Loucy (cell line): ENCODE measurements at regions not wholly inside any gene's neighbourhood (a gene's known extent, or its start where the extent isn't known, plus 50 kb on each side); places are given as distances from the start of the nearest gene placed in this dataset.
"Not testable (repeated sequence)": the region's sequence is repeated elsewhere in the genome, so short reads cannot be mapped to it uniquely, and the experiment has no call there.

Experiments
- H2AFZ ChIP-seq: fragments of 200-600 bp; sonication (generic); 2 replicates; pipeline ENCODE4 v1.6.0; 2016; ENCODE audit warnings: antibody characterized with exemption, mild to moderate bottlenecking, low read length, moderate library complexity
- H3F3A ChIP-seq: fragments of 200-600 bp; 2 replicates; pipeline ENCODE4 v1.6.0; 2016; ENCODE audit warnings: antibody characterized with exemption, low read depth, mild to moderate bottlenecking
- H3K27me3 ChIP-seq: fragments of 200-600 bp; sonication (generic); 2 replicates; pipeline ENCODE4 v1.6.1; 2014; ENCODE audit warnings: low read length, mild to moderate bottlenecking; ENCODE audit not compliant: insufficient read depth, poor library complexity, severe bottlenecking
- H3K36me3 ChIP-seq: fragments of 200-600 bp; sonication (generic); 2 replicates; pipeline ENCODE4 v1.6.1; 2016; ENCODE audit warnings: low read length; ENCODE audit not compliant: insufficient read depth
- H3K4me1 ChIP-seq: fragments of 200-600 bp; sonication (generic); 2 replicates; pipeline ENCODE4 v1.5.1; 2014; ENCODE audit warnings: low read length, mild to moderate bottlenecking; ENCODE audit not compliant: insufficient read depth, poor library complexity, severe bottlenecking
- H3K4me2 ChIP-seq: fragments of 200-600 bp; sonication (generic); 2 replicates; pipeline ENCODE4 v1.6.0; 2014; ENCODE audit warnings: antibody characterized with exemption, low read length, low read depth, mild to moderate bottlenecking; ENCODE audit not compliant: poor library complexity, severe bottlenecking
- H3K4me3 ChIP-seq: fragments of 200-600 bp; sonication (generic); 2 replicates; pipeline ENCODE4 v1.5.1; 2014; ENCODE audit warnings: low read length, mild to moderate bottlenecking, mixed read lengths; ENCODE audit not compliant: poor library complexity, severe bottlenecking
- H3K79me2 ChIP-seq: fragments of 200-600 bp; sonication (generic); 2 replicates; pipeline ENCODE4 v1.6.1; 2014; ENCODE audit warnings: low read length; ENCODE audit not compliant: insufficient read depth
- H3K9ac ChIP-seq: fragments of 200-600 bp; sonication (generic); 2 replicates; pipeline ENCODE4 v1.6.0; 2014; ENCODE audit warnings: mild to moderate bottlenecking, low read depth, low read length, moderate library complexity; ENCODE audit not compliant: poor library complexity, severe bottlenecking
- H3K9me2 ChIP-seq: fragments of 200-600 bp; sonication (generic); replicated peaks from 2 replicates; pipeline ENCODE4 v1.6.1; 2016; ENCODE audit warnings: low read depth, low read length, mixed read lengths
- H3K9me3 ChIP-seq: fragments of 200-600 bp; sonication (generic); 2 replicates; pipeline ENCODE4 v1.6.1; 2014; ENCODE audit warnings: mild to moderate bottlenecking, antibody characterized with exemption, low read length, low read depth; ENCODE audit not compliant: insufficient read depth
- H4K20me1 ChIP-seq: fragments of 200-600 bp; sonication (generic); 2 replicates; pipeline ENCODE4 v1.6.0; 2014; ENCODE audit warnings: antibody characterized with exemption, low read length, mild to moderate bottlenecking; ENCODE audit not compliant: insufficient read depth, poor library complexity, severe bottlenecking
- CTCF ChIP-seq: fragments of 200-600 bp; sonication (generic); conservative IDR thresholded peaks from 2 replicates; pipeline ENCODE4 v1.5.1; 2014; ENCODE audit warnings: mild to moderate bottlenecking, antibody characterized with exemption, low read length
- EZH2phosphoT487 ChIP-seq: fragments of 200-600 bp; IDR thresholded peaks from 2 replicates; pipeline ENCODE4 v1.6.1; 2018; ENCODE audit warnings: antibody characterized with exemption, mild to moderate bottlenecking, moderate library complexity, borderline replicate concordance

GRCh38 chr3:34077417-34078195 is 279.2 kb downstream of the PDCD6IP start:
- Histone ChIP-seq H3K36me3 (no peaks in the 10 kb centered on the region), H3K9ac (no peak overlapping the region), H3F3A (no peaks in the 10 kb centered on the region), H4K20me1 (no peaks in the 10 kb centered on the region), H3K9me3 (no peaks in the 10 kb centered on the region), H3K9me2 (no peaks in the 10 kb centered on the region), H3K4me3 (no peak overlapping the region), H3K79me2 (no peaks in the 10 kb centered on the region), H3K27me3 (no peaks in the 10 kb centered on the region), H3K4me1 (peaks cover 40% of the 10 kb centered on the region), H2AFZ (no peak overlapping the region), H3K4me2 (no peak overlapping the region)
- TF ChIP-seq EZH2phosphoT487 (no peak), CTCF (no peak)

- H3K79me2 ChIP-seq: no peaks in the 10 kb centered on the region
- no peaks in the 10 kb centered on the region for H3F3A ChIP-seq
- no peaks in the 10 kb centered on the region for H3K36me3 ChIP-seq
- peaks cover 32% of the 10 kb centered on the region for H3K4me1 ChIP-seq
- H3K9me2 ChIP-seq: no peaks in the 10 kb centered on the region
- no peak for TF ChIP-seq CTCF
- no peak for TF ChIP-seq EZH2phosphoT487
- no peak overlapping the region for H3K4me3 ChIP-seq
- H3K27me3 ChIP-seq: no peaks in the 10 kb centered on the region
- peak overlapping the region; percentile 36 for H3K9ac ChIP-seq
- H3K9me3 ChIP-seq: no peaks in the 10 kb centered on the region
- H4K20me1 ChIP-seq: no peaks in the 10 kb centered on the region
- H2AFZ ChIP-seq: no peak overlapping the region
- no peak overlapping the region for H3K4me2 ChIP-seq
Measured at GRCh38 chr3:34078418-34078817, 280.0 kb downstream of the PDCD6IP start.

- H3K27me3 ChIP-seq, H3K4me2 ChIP-seq, H3F3A ChIP-seq, H2AFZ ChIP-seq, H4K20me1 ChIP-seq, H3K9ac ChIP-seq, H3K9me3 ChIP-seq, H3K4me3 ChIP-seq, H3K79me2 ChIP-seq, H3K36me3 ChIP-seq, H3K9me2 ChIP-seq: not testable (repeated sequence)
- H3K4me1 ChIP-seq: peaks cover 18% of the 10 kb centered on the region
Measured at GRCh38 chr3:34079849-34080248, 281.4 kb downstream of the PDCD6IP start.

GRCh38 chr3:34090379-34090778 is 291.9 kb downstream of the PDCD6IP start:
- not testable (repeated sequence) for H3K9me2 ChIP-seq, H2AFZ ChIP-seq, H3K36me3 ChIP-seq, H3F3A ChIP-seq, H3K9me3 ChIP-seq, H3K9ac ChIP-seq, H3K27me3 ChIP-seq, H3K4me2 ChIP-seq, H3K79me2 ChIP-seq, H3K4me3 ChIP-seq, H3K4me1 ChIP-seq, H4K20me1 ChIP-seq
